Astrocyte of the cerebellum (primary cell): ENCODE measurements at regions not wholly inside any gene's neighbourhood (a gene's known extent, or its start where the extent isn't known, plus 50 kb on each side); places are given as distances from the start of the nearest gene placed in this dataset.

Experiments
- DNase-seq: peaks from one replicate; pipeline ENCODE4 v3.0.0-alpha.2; 2011; ENCODE audit warnings: low read depth
- H3K4me3 ChIP-seq: 2 replicates; pipeline ENCODE4 v1.5.1; 2011; ENCODE audit warnings: mild to moderate bottlenecking, low read depth, low read length, moderate library complexity
- in situ Hi-C: cut with HindIII; loops from 2 replicates; pipeline ENCODE4 v1.10.0; 2017; ENCODE audit warnings: low sequenced_read_pairs
- TF ChIP-seq, protein P1 (sequence below): IDR thresholded peaks from 2 replicates; pipeline ENCODE4 v1.5.1; 2012; ENCODE audit warnings: low read length, low read depth, moderate library complexity, mild to moderate bottlenecking; ENCODE audit errors: missing control alignments

DNA sequence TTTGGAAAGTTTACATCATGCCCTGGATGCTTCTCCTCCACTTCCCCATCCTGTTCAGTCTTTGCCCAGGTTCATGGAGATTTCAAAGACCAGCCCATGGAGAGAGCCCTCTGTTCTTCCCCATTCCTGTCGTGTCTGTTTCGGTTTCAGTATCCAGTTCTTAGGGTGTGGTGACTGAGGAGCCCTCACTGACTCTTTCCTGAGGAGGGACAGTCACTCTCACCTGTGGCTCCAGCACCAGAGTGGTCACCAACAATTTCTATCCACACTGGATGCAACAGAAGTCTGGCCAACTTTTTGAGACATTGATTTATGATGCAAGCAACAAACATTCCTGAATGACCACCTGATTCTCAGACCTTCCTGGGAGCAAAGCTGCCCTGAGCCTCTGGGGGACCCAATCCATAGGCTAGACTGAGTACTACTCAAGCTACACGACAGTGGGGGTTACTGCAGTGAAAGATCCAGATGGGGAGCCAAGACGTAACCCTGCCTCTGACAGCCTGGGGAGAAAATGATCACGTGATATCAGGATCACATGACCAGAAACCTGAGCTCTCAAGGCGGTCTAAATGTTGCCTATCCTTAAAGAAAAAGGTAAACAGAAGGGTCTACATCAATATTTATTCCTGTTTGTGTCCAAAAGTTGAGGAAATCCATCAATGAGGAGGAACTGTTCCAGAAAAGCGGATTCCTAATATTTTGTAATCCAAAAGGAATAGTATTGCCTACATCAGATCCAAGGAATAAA, 76.2 kb upstream of the VPREB1 start:
- TF ChIP-seq, protein P1, sequence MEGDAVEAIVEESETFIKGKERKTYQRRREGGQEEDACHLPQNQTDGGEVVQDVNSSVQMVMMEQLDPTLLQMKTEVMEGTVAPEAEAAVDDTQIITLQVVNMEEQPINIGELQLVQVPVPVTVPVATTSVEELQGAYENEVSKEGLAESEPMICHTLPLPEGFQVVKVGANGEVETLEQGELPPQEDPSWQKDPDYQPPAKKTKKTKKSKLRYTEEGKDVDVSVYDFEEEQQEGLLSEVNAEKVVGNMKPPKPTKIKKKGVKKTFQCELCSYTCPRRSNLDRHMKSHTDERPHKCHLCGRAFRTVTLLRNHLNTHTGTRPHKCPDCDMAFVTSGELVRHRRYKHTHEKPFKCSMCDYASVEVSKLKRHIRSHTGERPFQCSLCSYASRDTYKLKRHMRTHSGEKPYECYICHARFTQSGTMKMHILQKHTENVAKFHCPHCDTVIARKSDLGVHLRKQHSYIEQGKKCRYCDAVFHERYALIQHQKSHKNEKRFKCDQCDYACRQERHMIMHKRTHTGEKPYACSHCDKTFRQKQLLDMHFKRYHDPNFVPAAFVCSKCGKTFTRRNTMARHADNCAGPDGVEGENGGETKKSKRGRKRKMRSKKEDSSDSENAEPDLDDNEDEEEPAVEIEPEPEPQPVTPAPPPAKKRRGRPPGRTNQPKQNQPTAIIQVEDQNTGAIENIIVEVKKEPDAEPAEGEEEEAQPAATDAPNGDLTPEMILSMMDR = no peak
- no peak overlapping the region for H3K4me3 ChIP-seq
- DNase-seq = peak; percentile 9
- in situ Hi-C loops = no loop called here

DNA sequence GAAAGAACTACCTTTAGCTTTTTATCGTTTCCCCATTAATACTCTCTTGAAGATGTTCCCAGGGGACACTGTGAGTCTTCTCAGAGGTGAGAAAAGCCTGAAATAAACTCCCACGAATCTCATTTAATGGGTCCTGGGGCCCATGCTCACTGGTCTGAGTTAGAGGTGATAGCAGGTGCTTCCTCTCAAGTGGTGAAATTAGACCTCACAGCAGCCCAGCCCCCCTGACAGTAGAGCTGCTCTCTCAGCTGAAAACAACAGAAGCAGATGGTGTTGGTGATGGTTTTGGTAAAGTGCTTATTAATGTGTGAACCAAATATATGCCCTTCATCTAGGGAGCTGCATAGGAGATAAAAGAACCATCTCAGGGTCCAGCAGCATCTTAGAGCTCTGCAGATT, 76.8 kb upstream of the VPREB1 start:
- no peak for DNase-seq
- H3K4me3 ChIP-seq = no peak overlapping the region
- in situ Hi-C loops = no loop called here
- TF ChIP-seq, protein P1 = no peak

DNA sequence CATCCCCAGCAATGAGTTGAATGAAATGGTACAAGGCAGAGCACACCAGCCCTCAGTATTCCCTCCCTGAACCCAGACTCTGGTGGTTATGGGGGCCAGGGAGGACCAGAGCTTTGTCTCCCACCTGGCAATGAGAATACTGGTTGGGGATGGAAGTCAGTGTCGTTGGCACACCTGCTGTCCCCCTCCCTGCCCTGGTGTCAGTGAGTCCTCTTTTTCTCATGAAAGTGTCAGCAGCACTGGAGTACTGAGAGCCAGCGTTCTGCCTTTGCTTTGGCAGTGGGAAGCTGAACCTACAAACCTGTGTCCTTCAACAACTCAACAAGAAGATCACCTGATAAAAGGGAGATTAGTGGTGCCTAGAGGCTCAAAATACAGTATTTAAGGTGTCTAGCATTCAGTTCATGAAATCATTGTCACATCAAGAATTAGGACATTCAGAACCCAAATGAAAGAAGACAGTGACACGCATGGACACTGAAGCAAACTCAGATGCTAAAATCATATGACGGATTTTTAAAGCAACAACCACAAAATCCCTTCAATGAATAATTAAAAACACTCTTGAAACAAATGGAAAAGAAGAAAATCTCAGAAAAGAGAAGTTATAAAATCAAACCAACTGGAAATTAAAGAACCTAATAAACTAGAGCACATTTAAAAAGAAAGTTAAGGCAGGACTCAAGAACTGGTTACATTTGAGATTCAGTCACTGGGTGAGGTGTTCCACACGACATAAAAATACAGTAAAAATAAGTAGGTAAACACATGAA, 77.5 kb upstream of the VPREB1 start:
- DNase-seq = no peak
- TF ChIP-seq, protein P1 = no peak
- in situ Hi-C loops = no loop called here
- no peak overlapping the region for H3K4me3 ChIP-seq

DNA sequence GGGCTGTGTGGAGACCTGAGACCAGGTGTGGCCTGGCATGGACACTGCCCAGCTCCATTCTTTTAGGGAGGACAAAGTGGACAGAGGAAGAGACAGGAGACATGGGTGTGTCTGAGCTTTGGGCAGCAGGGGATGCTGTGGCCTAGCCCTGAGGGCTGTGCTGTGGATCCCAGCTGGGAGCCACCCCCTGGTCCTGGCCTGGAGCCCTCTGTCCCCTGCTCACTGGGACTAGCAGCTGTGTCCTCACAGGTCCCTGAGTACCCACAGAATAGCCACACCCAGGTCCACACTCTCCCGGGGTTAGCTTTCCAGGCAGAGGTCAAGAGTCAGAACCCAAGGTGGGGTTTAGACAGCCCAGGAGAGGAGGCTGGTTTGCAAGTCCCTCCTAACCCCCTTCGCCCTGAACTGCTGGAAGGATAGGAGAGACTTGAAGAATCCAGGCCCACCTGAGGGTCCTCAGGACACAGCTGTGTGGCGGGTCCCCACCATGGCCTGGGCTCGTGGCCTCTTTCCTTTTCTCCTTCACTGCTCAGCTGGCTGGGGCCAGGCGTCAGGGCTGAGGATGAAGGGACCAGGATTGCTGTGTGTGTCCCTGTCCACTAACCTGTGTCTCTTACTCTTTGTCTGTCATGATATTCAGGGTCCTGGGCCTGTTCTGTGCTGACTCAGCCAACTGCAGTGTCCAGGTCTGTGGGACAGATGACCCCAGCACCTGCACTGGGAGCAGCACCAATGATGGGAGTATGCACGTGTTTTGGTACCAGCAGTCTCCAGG, 78.5 kb upstream of the VPREB1 start:
- in situ Hi-C loops = no loop called here
- H3K4me3 ChIP-seq = no peak overlapping the region
- DNase-seq = no peak
- TF ChIP-seq, protein P1 = no peak

DNA sequence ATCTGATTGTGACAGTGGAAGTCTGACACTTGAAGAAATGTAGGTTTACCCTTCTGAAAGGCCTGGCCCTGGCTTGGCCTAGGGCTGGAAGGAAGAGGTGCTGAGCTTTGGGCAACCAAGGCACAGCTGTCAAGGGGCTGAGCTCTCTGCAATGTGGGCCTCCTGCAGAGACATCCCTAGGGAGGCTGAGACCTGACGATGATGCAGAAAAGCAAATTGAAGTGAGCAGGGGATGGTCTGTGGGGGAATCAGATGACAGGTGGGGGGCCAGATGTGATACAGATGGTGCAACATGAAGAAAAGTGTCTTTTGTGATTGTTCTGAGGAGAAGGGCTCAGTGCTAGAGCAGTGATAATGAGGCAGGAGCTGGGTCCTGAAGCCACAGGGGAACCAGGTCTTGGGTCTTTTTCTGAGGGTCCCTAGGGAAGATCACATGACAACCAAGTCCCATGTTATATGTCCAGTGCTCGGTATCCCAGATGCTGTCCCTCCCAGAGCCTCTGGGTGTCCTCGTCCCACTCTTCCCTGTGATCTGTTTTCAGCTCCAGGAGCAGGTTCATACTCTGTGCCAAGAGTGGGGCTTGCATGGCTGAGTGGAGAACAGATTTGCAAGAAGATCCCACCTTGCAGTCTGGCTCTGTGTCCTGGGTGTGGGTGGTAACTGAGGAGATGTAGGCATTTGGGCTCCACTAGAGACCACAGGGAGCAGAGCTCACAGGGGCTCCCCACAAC, 79.9 kb upstream of the VPREB1 start:
- TF ChIP-seq, protein P1 = peak; percentile 4
- H3K4me3 ChIP-seq = no peak overlapping the region
- no peak for DNase-seq
- in situ Hi-C loops = no loop called here
